NCI-H2171 (cell line): ENCODE measurements at regions not wholly inside any gene's neighbourhood (a gene's known extent, or its start where the extent isn't known, plus 50 kb on each side); places are given as distances from the start of the nearest gene placed in this dataset.
"Not testable (repeated sequence)": the region's sequence is repeated elsewhere in the genome, so short reads cannot be mapped to it uniquely, and the experiment has no call there.

Source experiments
- DNase-seq: peaks from one replicate; lab custom pipeline; 2025; lab: John Stamatoyannopoulos, UW

- not testable (repeated sequence) for DNase-seq
Measured at GRCh38 chr9:138174954-138175353, 297.4 kb downstream of the CACNA1B start.

DNA sequence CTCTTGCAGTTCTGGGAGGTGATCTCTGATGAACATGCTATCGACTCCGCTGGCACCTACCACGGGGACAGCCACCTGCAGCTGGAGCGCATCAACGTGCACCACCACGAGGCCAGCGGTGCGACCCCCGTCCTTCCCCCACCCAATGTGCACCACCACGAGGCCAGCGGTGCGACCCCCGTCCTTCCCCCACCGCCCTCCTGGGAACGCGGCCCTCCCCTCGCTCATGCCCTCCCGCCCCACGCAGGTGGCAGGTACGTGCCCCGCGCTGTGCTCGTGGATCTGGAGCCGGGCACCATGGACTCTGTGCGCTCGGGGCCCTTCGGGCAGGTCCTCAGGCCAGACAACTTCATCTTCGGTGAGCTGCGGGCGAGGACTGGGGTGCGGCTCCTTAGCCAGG lies 297.8 kb downstream of the CACNA1B start:
- DNase-seq: not testable (repeated sequence)

- DNase-seq: not testable (repeated sequence)
Measured at GRCh38 chr9:138177091-138177490, 299.5 kb downstream of the CACNA1B start.

DNA sequence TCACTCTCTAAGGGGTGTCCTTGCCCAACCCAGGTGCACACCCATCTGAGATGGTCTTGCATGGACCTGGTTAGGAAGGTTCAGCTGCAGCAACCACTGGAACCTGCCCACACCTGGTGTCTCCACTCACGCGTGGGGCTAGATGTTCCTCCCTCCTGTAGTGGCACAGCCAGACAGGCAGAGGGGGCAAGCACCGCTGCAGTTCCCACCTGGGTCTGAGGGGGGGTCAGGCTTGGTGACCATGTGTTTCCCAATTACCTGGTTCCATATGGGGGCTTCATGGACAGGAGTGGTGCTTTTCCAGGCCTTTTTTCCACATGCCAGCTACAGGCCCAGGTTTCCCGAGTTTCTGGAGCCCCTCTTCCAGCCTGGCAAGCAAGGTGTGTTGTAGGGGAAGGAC lies 301.4 kb downstream of the CACNA1B start:
- not testable (repeated sequence) for DNase-seq

- DNase-seq: not testable (repeated sequence)
Measured at GRCh38 chr9:138179671-138180070, 302.1 kb downstream of the CACNA1B start.

DNA sequence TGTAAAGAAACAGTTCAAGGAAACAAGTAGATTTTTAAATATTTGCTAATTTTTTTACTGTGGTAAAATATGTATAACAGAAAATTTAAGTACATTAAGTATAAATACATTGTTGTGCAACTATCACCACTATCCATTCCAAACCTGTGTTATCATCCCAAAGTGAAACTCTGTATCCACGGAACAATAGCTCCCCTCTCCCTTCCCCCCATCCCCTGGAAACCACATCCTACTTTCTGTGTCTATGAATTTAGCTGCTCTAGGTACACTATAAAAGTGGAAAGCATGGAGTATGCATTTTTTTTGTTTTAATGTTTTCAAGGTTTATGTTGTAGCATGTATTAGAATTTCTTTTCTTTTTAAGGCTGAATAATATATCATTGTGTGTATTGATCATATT lies 304.4 kb downstream of the CACNA1B start:
- DNase-seq: not testable (repeated sequence)

DNA sequence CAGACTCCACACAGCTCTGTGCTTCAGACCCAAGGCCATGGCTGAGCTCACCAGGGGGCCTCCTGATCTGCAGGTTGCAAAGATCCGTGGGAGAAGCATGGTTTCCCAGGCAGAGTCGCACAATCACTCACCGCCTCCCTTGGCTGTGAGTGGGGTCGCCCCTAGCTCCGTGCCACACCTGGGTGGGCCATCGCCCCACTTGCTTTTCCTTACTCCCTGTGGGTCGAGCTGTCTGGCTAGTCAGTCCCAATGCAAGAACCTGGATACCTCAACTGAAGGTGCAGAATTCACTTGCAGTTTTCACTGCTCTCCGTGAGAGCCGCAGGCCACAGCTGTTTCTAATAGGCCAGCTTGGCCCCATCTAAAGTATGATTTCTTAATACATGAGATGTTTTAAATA lies 319.6 kb downstream of the CACNA1B start:
- DNase-seq: not testable (repeated sequence)

GRCh38 chr9:138198963-138199362 lies 321.4 kb downstream of the CACNA1B start:
- DNase-seq: not testable (repeated sequence)

GRCh38 chr9:138199917-138200316 lies 322.3 kb downstream of the CACNA1B start:
- not testable (repeated sequence) for DNase-seq

DNA sequence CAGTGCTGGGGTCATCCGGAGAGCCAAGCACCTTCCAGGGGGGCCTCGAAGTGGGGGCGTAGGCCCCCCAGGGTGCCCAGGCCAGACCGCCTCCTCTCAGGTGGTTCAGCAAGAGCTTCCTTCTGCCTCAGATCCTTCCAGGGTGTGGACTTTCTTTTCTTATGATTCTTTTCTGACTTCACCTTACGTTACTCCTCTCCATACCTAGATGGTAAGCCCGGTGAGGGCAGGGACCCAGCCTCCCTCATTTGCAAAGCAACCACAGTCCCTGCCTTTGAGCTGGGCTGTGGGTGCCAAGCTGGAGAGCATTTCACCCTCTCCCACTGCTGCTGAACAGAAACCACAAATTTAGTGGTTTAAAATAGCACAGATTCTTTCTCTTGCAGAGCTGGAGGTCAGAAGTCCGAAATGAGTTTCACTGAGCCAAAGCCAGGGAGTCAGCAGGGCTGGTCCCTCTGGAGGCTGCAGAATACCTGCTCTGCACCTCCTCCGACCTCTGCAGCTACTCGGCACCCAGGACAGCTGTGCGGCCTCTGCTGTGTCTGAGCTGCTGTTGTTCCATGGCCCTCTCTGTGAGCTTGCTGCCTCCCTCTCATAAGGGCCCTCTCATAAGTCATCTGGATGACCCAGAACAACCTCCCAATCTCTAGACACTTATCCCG lies 323.0 kb downstream of the CACNA1B start:
- not testable (repeated sequence) for DNase-seq

GRCh38 chr9:138201167-138201889 lies 323.7 kb downstream of the CACNA1B start:
- DNase-seq: not testable (repeated sequence)

DNA sequence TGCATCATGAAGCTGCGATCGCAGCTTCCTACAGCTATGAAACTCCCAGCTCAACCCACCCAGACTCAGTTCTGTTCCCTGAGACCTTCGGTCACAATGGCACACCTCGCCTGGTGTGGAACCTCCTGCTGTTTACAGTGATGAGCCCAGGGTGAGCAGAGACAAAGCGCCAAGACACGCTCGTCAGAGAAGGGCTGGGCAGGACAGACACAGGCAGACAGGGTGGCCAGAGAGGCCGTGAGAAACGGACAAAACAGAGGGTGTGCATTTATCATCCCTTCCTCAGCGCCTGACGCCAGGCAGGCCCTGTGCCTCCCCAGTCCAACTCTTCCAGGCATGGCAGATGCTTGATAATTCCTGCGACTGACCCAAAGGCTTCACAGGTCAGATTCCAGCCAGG lies 324.5 kb downstream of the CACNA1B start:
- DNase-seq: not testable (repeated sequence)

GRCh38 chr9:138203304-138203703 lies 325.7 kb downstream of the CACNA1B start:
- not testable (repeated sequence) for DNase-seq

DNA sequence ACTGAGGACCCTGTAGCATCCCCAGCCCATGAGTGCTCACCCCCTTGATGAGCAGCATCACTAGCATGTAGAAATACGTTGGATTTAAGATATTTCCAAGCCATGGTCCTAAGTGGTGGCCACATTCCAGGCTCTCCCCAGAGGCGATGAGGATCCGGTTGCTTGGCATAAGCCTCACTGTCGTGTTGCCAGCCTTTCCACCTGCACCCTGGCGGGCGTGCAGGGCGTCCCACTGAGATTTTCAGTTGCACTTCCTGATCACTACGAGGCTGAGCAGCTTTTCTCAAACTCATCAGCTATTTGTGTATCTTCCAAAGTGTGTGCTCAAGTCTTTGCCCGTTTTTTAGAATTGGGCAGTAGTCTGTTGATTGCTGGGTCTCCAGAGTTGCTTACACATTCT lies 326.3 kb downstream of the CACNA1B start:
- DNase-seq: not testable (repeated sequence)

DNA sequence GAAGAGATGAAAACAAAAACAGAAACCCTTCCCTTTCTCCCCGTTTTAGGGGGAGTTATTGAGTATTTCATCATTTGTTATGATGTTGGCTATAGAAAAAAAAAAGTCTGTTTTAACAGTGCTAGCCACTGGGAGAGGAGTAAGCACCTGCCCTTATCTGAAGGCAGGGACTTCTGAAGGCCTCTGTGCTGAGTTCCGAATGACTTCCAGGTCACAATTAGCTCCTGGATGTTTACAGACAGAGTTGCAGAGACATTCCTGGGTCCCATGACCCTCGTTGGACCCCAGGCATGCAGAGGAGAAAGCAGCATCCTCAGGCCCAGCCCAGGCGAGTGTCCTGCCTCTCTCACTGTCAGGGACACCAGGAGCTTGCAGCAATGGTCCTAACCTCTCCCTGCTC lies 328.5 kb downstream of the CACNA1B start:
- DNase-seq: not testable (repeated sequence)

- not testable (repeated sequence) for DNase-seq
Measured at GRCh38 chr9:138207300-138208179, 330.0 kb downstream of the CACNA1B start.

DNA sequence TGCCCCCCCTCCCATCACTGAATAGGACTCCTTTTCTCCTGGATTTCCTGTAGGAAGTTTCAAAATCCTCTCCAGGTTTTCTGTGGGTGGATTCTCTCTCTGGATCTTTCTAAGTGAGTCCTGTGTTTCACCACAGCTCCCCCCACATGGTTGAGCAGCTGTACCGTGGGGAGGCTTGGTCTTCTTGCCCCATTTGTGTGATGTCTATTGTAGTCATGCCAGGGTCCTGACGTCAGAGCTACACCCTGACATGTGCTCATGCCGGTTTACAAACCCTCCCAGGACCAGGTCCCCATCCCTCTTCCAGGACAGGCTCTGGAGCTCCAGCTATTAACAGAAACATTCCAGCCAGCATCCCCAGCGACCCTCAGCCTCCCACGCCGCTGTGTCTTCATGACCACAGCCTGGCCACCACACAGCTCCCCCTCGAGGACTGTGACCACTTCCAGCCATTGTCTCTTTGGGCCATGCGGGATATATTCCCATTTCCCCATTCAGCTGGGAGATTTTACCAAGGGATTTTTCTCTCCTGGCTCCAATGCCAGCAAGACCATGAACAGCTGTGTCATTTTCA lies 331.6 kb downstream of the CACNA1B start:
- DNase-seq: not testable (repeated sequence)

DNA sequence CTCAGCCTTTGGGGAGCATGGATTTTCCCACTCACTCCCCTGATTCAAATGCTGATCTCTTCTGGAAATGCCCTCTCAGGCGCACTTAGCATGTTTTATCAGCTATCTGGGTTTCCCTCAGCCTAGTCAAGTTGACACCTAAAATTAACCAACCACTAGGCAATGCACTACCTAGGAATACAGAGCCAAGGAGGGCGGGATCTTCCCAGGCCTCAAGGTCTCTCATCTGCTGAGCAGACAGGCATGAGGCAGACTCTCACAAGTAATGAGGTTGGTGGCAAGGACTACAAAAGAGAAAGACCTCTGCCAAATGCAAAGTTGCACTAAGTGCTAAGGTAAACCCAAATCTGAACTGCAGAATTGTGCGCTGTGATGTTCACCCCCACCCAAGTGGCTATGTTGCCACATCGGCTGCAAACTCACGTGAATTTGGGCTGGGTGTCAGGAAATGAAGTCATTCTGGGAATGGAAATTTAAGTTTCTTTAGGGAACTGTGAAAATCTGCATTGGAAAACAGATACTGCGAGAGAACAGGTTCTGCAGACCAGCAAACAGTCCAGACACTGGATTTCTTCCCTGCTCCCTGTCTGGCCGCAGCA lies 332.9 kb downstream of the CACNA1B start:
- not testable (repeated sequence) for DNase-seq

- DNase-seq: not testable (repeated sequence)
Measured at GRCh38 chr9:138211070-138211469, 333.5 kb downstream of the CACNA1B start.

GRCh38 chr9:138211544-138212219 lies 334.1 kb downstream of the CACNA1B start:
- DNase-seq: peak; percentile 16

- DNase-seq: not testable (repeated sequence)
Measured at GRCh38 chr9:138212811-138213210, 335.2 kb downstream of the CACNA1B start.
